HPDE6-E6E7 (cell line): ENCODE measurements at regions not wholly inside any gene's neighbourhood (a gene's known extent, or its start where the extent isn't known, plus 50 kb on each side); places are given as distances from the start of the nearest gene placed in this dataset.
"Not testable (repeated sequence)": the region's sequence is repeated elsewhere in the genome, so short reads cannot be mapped to it uniquely, and the experiment has no call there.

Source experiments
- DNase-seq: peaks from one replicate; pipeline ENCODE4 v3.0.0; 2011; ENCODE audit warnings: missing footprints; ENCODE audit errors: extremely low spot score

DNA sequence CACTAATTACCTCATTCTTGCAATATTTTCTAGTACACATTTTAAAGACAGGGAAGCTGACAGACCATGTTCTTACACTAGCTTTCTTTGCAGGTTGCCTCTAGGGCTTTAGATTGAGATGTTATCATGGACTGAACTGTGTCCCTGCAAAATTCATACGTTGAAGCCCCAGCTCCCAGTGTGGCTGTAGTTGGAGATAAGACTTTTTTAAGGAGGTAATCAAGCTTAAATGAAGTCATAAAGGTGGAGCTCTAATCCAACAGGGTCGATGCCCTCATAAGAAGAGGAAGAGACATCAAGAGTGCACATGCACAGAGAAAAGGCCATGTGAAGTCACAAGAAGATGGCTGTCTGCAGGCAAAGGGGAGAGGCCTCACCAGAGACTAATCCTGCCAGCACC lies 471.2 kb upstream of the ACTBL2 start:
- no peak for DNase-seq

DNA sequence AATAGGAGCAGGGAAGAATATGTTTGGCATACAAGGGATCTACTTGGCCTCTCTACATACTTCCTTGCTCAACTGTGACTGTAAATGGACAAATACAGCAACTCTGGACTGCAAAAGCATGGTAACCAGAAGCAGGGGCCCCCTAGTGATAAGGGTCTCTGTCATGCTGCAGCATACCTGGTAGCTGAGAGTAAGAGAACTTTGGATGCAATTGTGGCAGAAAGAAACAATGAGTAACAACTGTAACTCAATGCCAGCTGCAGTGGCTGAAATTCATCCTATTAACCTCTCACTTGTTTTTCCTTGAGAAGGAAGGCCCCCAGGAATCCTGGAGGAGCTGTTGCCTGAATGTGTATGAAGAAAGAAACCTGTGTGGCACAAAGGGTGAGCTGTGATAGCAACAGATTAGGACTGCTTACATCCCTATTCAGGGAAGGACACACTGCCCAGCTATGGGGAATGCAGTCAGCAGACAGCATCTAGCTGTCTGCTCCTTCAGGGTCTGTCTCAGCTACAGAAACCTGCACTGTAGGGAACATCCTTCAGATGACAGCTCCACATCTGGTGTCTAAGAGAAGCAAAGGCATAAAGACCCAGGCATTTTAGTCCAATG lies 468.1 kb upstream of the ACTBL2 start:
- no peak for DNase-seq

DNA sequence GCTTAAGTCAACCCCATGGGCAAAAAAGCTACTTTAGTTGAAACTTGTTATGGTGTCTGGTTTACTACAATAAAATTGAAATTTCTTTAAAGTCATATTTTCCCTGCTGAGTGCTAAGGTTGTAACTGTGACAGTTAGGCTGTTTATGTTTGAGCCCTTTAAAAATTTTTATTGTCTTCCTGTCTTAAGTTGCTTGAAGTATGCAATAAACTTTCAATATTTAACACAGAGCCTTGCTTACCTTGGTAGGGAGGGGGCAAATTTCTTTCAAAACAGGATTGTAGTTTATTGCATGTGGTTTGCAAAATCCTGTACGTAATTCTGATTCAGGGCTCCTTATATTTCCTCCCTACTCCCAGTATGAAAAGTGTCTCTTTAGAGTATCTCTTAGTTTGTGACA lies 465.5 kb upstream of the ACTBL2 start:
- DNase-seq: no peak

DNA sequence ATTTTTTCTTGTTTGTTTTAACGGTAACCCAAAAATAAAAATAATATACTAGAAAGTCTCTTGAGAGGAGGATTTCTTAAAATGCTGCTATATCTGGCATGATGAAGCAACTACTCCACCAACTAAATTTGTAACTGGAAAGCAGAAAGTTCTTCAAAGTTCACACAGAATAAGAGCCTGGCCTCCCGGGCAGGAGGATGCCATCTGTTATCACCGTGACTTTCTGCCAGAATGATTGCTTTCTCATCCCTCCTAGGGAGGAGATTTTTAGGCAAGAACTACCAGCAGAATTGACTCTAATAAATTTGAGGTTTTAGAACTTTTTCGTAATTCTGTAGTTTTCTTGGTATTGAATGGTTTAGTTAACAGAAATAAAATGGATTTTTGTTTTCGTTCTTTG lies 464.6 kb upstream of the ACTBL2 start:
- no peak for DNase-seq

DNA sequence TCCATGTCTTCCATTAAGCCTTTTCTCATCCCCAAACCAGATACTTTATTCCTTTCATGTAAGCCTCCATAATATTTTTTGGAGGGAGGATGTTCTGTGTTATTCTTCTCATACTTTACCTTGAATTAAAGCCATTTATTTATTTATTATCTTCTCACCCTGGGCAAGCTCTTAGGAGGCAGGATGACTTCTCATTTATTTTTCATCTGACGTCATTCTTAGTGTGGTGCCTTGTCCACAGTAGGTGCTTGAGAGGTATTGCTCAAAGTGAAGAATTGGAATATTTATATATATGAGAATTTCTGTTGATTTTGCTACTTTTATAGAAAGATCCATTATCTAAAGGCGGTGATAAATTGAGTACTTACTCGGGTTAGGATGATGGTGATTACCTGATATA lies 458.3 kb upstream of the ACTBL2 start:
- DNase-seq: no peak

DNA sequence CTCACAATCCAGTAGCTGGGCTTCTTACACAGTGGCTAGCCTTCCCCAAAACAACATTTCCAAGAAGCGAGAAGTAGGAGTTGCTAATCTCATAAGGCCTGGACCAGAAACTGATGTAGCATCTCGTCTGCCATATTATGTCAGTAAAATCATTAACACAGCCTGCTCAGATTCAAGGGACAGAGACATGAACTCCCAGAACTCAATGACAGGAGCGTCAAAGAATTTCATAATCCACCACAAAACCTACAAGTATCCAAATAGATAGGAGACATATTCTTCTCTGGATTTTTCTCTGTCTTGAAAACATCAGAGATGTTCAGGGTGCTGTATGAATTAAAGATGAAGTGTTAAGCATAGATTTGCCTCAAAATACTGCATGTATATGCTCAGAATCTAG lies 457.6 kb upstream of the ACTBL2 start:
- no peak for DNase-seq

DNA sequence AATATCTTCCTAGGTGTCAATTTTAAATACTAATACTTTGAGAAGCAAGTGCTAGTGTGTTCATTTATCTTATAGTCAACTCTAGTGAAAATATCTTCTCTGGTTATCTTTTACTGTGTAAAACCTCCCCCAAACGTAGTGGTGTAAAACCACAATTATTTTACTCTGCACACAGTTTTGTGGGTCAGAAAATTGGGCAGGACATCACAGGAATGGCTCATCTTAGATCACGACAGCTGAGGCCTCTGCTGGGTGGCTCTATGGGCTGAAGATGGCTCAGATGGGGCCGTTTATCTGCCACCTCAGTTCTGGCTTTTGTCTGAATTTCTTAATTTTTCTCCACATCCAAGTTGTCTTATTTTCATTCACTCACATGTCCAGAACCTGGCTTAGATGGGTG lies 457.2 kb upstream of the ACTBL2 start:
- DNase-seq: no peak

DNA sequence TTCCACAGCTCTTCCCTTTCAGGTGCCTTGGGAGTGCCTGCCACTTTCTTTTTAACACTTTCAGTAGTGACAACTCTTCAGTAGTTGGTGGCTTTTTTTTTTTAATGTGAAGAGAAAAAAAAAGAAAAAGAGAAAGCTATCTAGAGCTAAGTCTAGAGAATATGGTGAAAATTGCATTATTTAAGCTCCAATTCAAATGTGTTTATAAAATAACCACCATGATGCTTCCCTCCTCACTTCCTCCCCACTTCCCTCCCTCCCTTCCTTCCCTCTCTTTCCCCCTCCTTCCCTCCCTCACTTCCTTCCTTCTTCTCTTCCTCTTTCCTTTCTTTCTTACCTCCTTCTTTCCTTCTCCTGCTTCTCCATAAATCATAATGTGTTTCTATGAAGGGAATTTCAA lies 456.7 kb upstream of the ACTBL2 start:
- DNase-seq: no peak

DNA sequence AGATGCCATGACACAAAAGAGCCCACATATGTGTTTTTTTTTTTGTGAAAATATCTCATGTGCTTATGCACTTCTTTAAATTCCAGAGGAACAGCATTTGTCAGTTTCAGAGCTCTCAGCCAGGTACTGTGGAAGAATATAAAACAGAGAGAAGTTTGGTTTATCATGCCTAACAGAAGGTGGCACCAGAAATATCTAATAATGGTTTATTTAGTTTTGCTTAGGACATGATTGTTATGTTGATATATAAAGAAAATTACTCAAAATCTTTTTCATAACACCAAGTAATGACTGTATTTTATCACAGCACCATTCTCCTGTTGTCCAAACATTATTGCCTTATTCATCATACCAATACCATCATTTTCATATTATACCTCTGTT lies 455.6 kb upstream of the ACTBL2 start:
- DNase-seq: no peak

DNA sequence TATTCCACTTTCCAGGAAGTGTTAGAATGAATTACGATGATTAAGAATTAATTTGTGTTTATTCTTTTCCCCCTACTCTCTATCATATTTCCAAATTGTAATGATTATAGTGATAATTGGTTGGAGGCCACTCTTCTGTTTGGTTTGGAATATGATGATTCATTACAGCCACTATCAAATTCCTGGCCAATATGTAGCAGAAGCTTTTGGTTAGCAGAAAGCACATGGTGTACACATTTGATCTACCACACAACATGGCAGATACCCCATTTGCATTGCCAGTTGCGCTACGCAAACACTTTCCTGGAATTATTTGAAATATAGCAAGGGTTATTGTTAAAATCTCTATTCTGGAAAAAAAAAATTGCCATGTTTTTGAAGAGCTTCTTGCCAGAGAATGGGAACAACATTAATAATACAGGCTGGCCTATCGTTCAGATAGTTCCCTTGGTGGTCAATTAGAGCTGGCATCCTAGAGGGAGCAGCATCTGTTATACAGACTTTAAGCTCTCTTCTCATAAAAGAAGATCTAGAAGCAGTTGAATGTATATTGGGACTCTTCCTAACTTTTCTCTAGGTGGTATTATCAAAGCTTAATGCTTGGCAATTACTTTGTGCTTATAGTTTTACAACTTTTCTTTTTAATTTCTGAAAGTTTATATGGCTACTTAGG lies 455.0 kb upstream of the ACTBL2 start:
- no peak for DNase-seq

DNA sequence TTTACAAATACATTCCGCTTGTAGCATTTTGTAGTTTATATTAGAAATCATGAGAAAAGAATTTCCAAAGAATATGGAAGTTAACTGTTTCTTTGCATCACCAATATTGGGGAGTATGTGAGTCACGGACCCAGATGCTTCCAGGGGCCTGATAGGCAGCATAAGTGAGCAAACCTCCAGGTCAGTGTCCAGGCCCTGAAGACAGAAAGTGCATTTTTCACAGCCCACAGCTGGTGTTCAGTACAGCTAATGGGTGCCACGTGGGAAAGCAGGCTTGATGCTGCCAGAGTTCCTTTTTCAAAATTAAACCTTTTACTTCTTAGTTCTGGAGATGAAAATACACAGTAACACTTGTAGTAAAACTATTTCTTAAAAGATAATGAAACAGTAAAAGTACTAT lies 454.4 kb upstream of the ACTBL2 start:
- no peak for DNase-seq

DNA sequence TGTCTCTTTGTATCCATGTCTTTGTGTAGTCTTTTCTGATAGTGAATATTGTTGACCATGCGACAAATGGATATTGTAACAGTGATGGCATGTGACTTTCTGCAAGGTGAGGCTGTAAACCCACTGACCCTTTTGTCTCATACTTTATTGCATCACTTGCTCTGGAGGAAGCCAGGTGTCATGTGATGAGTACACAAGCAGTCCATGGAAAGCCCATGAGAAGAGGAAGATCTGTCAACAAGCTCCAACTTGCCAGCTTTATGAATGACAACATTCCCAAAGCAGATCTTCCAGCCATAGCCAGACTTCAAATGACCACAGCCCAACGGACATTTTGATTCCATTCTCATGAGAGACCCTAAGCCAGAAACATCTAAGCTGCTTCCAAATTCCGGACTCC lies 450.1 kb upstream of the ACTBL2 start:
- peak; percentile 12 for DNase-seq

DNA sequence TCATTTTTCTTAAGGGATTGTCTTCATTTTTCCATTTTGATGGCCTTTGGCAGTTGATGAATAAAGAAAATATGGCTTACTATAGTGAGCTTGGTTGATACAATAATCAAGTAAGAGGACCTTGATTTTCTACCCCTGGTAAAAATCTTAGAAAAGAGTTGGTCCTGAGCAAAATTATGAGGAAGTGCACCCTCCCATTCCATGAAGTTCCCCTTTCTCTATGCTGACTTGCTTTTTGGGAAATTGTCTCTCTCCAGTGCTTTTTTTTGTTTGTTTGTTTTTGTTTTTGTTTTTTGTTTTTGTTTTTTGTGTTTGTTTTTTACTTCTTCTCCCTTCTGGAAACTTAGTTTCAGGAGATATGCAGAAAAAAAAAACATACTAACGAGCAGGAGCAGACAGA lies 449.2 kb upstream of the ACTBL2 start:
- no peak for DNase-seq

DNA sequence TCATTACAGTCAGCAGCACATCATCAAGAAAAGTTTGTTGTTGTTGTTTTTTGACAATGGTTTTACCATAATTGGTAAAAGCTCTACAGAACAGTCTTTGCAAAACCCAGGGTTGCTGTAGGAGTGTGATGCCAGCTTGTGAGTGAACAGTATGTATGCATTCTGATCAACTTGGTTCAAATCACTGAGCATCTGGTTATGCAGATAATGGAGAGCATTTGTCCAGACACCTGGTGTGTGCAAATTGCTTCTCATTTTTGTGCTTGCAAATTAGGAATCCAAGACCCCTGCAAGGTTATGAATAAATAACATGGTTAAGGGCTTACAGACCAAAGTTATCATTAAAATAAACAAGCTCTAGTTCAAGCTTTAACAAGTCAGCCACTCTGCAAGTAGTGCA lies 448.7 kb upstream of the ACTBL2 start:
- DNase-seq: no peak

DNA sequence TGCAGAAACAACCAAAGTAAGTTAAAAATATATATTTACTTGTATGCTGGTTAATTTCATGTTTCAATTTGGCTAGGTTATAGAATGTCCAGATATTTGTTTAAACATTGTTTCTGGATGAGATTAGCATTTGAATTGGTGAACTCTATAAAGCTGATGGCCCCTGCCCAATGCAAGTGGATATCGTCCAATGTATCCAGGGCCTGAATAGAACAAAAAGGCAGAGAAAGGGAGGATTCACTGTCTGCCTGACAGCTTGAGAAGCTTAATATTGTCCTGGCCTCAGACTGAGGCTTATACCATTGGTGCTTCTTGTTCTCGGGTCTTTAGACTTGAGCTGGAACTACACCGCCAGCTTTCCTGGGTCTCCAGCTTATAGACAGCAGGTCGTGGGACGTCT lies 446.7 kb upstream of the ACTBL2 start:
- DNase-seq: no peak

DNA sequence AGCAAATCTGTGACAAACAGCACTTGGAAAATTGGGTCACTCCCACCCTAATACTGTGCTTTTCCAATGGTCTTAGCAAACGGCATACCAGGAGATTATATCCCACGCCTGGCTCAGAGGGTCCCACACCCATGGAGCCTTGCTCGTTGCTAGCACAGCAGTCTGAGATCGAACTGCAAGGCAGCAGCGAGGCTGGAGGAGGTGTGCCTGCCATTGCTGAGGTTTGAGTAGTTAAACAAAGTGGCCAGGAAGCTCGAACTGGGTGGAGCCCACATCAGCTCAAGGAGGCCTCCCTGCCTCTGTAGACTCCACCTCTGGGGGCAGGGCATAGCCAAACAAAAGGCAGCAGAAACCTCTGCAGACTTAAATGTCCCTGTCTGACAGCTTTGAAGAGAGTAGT lies 440.5 kb upstream of the ACTBL2 start:
- not testable (repeated sequence) for DNase-seq

DNA sequence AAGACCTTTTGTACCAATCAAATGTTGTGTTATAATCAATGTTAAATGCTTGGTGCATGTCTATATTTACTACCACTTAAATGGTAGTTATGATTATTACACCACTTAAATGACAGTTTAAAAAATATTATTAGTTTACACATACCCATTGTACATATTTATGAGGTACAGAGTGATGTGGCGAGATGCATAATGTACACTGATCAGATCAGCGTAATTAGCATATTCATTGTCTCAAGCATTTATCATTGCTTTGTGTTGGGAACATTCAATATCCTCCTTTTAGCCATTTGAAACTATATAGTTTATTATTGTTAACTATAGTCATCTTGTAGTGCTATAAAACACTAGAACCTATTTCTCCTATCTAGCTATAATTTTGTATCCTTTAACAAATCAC lies 434.4 kb upstream of the ACTBL2 start:
- no peak for DNase-seq

DNA sequence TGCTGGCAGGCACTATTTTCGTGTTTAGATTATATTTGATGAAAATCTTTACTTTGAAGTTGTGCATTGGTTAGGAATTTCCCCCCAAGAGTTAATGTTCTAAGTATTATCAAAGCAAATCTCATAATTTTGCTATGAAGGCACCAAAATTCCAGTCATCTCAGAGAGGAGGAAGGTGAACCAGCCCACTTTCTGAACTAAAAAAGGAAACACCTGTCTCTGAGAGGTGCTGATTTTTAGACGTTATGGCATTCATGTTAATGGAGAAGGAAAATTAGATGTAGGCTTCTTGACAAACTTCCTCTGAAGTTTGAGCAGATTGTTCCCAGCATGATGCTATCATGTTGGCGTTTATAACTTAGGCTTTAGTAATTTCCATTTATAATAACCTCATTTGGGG lies 432.9 kb upstream of the ACTBL2 start:
- DNase-seq: no peak

DNA sequence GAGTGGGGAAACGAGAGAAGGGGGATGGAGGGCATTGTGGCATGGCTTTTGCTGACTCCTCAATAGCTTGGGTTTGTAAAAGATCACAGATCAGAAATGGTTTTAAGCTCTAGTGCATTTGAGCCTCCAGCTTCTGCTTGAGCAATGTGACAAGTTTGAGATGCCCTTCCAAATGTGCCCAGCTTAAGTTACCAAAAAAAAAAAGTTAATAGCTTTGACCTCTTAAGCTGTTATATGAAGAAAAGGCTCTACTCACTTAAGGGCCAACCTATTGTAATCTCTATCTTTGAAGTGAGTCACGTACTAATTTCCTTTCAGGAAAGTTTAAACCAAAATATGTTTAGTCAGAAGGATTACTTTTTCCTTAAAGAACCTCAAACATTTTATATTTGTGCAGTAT lies 428.8 kb upstream of the ACTBL2 start:
- DNase-seq: no peak

DNA sequence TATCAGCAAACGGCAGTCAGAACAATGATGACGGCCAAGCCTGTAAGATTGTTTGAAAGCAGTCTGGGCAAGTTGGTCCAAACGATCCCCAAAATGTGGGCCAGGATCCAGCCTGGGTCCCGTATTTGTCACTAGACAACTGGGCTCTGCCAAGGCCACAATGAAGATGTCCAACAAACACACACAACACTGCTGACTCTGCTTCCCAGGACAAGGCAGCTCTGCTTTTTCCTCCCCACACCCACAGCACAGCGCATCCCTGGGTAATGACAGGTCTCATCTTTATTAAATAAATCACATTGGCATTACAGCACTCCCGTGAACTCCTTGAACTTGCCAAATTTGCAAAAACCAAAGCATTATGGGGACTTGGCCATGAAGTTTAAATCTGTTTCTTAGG lies 424.1 kb upstream of the ACTBL2 start:
- no peak for DNase-seq

DNA sequence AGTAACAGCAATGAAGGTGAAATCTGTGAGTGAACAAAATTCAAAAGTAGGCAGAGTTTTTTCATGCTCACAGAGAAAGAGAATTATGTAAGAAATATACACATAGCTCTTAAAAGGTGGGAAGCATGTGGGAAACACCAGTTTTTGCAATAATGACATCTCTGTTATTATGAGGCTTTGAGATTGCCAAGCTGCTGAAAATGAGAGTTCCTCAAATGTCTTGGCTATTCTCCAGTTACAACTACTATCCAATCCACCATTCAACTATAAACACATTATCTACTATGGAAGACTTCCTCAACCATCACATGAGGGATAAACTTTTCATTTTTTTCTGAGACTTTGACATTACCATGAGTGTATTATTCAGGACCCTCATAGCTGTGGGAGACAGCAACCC lies 420.8 kb upstream of the ACTBL2 start:
- no peak for DNase-seq

DNA sequence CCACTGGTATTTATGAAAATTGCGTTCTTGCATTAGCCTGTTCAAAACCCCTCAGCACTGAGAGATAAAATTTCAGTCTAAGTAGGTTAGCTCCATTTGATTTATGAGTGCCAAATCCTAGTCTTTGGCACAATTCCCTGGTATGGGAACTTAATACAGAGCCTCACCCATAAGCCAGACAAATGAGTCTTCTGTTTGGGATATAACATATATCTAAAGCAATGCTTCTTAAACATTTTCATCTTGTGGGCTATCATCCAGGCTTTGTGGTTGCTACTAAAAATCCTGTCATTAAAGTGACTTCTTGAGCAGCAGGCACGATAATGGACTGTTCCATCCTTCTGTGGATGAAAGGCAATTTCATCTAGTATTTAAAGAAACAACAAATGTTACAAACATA lies 419.5 kb upstream of the ACTBL2 start:
- DNase-seq: no peak

DNA sequence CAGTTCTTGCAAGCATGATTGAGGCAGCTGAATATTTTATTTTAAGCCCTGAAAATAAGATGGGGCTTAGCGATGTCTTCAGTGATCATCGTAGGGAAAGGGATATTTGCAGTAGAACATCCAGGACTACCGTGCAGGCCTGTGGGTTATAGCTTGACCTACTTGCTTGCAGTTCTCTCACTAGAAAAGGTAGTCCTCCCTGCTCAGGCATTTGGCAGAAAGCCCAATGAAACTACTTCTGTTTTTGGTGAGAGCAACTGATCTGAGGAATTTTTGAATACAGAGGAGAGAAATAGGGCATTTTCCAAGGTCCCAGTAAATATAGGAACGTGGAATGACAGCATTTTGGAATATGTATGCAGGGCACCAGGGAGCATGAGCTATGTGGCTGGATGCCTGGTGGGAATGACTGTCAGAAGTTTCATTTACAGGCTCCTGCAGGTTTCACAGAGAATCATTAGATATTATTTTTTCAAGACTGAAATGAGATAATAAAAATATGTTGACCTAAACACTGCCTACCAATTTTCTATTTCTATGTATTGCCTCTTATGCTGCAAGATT lies 417.9 kb upstream of the ACTBL2 start:
- no peak for DNase-seq

DNA sequence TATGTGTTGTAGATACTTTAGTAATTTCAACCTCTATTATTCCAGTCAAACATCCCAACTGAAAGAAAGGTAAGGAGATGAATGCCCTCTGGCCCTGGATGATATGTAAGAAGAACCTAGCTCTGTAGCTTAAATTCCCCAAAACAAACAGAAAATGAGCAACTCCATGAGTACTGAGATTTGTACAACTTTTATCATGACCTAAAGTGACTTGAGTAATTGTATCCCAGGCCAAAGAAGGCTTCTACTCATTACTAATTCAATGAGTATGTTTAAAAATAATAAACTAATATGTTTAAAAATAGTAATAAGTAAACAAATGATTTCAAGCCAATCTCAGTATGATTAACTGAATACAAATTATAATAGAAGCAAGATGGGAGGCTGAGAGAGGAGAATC lies 414.0 kb upstream of the ACTBL2 start:
- no peak for DNase-seq
